Mesothelial cell of epicardium (in vitro differentiated cells): ENCODE measurements at regions not wholly inside any gene's neighbourhood (a gene's known extent, or its start where the extent isn't known, plus 50 kb on each side); places are given as distances from the start of the nearest gene placed in this dataset.
"Not testable (repeated sequence)": the region's sequence is repeated elsewhere in the genome, so short reads cannot be mapped to it uniquely, and the experiment has no call there.

Experiments used
- DNase-seq, 2 experiments: peaks; one replicate each; pipeline ENCODE4 v3.0.0; 2021; ENCODE audit warnings: low spot score in 2 of 2; ENCODE audit not compliant: unreplicated experiment in 2 of 2
- H3K27ac Mint-ChIP-seq: 2 replicates; pipeline ENCODE4 v1.8.0; 2021; ENCODE audit warnings: mixed read lengths
- H3K27me3 Mint-ChIP-seq: 2 replicates; pipeline ENCODE4 v1.8.0; 2021; ENCODE audit warnings: low read depth, mixed read lengths
- H3K36me3 Mint-ChIP-seq: 2 replicates; pipeline ENCODE4 v1.8.0; 2021; ENCODE audit warnings: mixed read lengths
- H3K4me1 Mint-ChIP-seq: 2 replicates; pipeline ENCODE4 v1.8.0; 2021; ENCODE audit warnings: mixed read lengths
- H3K4me3 Mint-ChIP-seq: 2 replicates; pipeline ENCODE4 v1.8.0; 2021; ENCODE audit warnings: mild to moderate bottlenecking, moderate library complexity, mixed read lengths
- H3K9me3 Mint-ChIP-seq: 2 replicates; pipeline ENCODE4 v1.8.0; 2021; ENCODE audit warnings: mixed read lengths
- CTCF ChIP-seq: fragments of 200-600 bp; sonication (generic); IDR thresholded peaks from one replicate; pipeline ENCODE4 v1.5.0; 2021; ENCODE audit warnings: antibody characterized with exemption; ENCODE audit not compliant: unreplicated experiment

GRCh38 chr4:107349732-107350131 lies 313.6 kb upstream of the DKK2 start:
- no peak overlapping the region for H3K27ac Mint-ChIP-seq
- H3K9me3 Mint-ChIP-seq, result peaks cover 9% of the 10 kb centered on the region
- no peaks in the 10 kb centered on the region for H3K27me3 Mint-ChIP-seq
- H3K4me1 Mint-ChIP-seq, result peaks cover 5% of the 10 kb centered on the region
- H3K36me3 Mint-ChIP-seq, result no peaks in the 10 kb centered on the region
- TF ChIP-seq CTCF, result no peak
- no peak for DNase-seq
- no peak overlapping the region for H3K4me3 Mint-ChIP-seq

- no peak for DNase-seq
- Mint-ChIP-seq H3K27ac (peak overlapping the region; percentile 1), H3K36me3 (no peaks in the 10 kb centered on the region), H3K9me3 (peaks cover 8% of the 10 kb centered on the region), H3K4me3 (no peak overlapping the region), H3K4me1 (peaks cover 5% of the 10 kb centered on the region), H3K27me3 (no peaks in the 10 kb centered on the region)
- TF ChIP-seq CTCF, result no peak
Observed at GRCh38 chr4:107349266-107349665, 313.2 kb upstream of the DKK2 start.

GRCh38 chr4:107348188-107349050 lies 312.3 kb upstream of the DKK2 start:
- H3K27ac Mint-ChIP-seq, result no peak overlapping the region

GRCh38 chr4:107333518-107333917 lies 297.4 kb upstream of the DKK2 start:
- Mint-ChIP-seq H3K36me3 (peaks cover 3% of the 10 kb centered on the region), H3K27me3 (no peaks in the 10 kb centered on the region), H3K4me1 (peaks cover 3% of the 10 kb centered on the region), H3K4me3 (no peak overlapping the region), H3K27ac (no peak overlapping the region), H3K9me3 (peaks cover 48% of the 10 kb centered on the region)
- no peak for DNase-seq
- no peak for TF ChIP-seq CTCF

More at GRCh38 chr4:107348188-107349050, 312.3 kb upstream of the DKK2 start:
- no peak overlapping the region for H3K4me3 Mint-ChIP-seq
- TF ChIP-seq CTCF, result no peak
- no peaks in the 10 kb centered on the region for H3K27me3 Mint-ChIP-seq
- H3K36me3 Mint-ChIP-seq, result no peaks in the 10 kb centered on the region
- H3K4me1 Mint-ChIP-seq, result peaks cover 5% of the 10 kb centered on the region
- no peak for DNase-seq
- H3K9me3 Mint-ChIP-seq, result peaks cover under 1% of the 10 kb centered on the region

- peaks cover 56% of the 10 kb centered on the region for H3K9me3 Mint-ChIP-seq
- DNase-seq, H3K4me1 Mint-ChIP-seq, H3K27me3 Mint-ChIP-seq, H3K4me3 Mint-ChIP-seq, H3K27ac Mint-ChIP-seq: not testable (repeated sequence)
- peaks cover 10% of the 10 kb centered on the region for H3K36me3 Mint-ChIP-seq
Observed at GRCh38 chr4:107332656-107333055, 296.5 kb upstream of the DKK2 start.

- H3K36me3 Mint-ChIP-seq, result peaks cover 10% of the 10 kb centered on the region
- no peaks in the 10 kb centered on the region for H3K27me3 Mint-ChIP-seq
- H3K9me3 Mint-ChIP-seq, result peaks cover 56% of the 10 kb centered on the region
- DNase-seq, result no peak
- TF ChIP-seq CTCF, result no peak
- peaks cover 2% of the 10 kb centered on the region for H3K4me1 Mint-ChIP-seq
- H3K4me3 Mint-ChIP-seq, result no peak overlapping the region
- no peak overlapping the region for H3K27ac Mint-ChIP-seq
Observed at GRCh38 chr4:107330916-107331315, 294.8 kb upstream of the DKK2 start.
